Upper lobe of left lung (tissue), 4 donors: ENCODE measurements at regions not wholly inside any gene's neighbourhood (a gene's known extent, or its start where the extent isn't known, plus 50 kb on each side); places are given as distances from the start of the nearest gene placed in this dataset.

ENCODE experiments used
- CTCF ChIP-seq, 6 experiments: fragments of 450-650 bp in 4 of 6; fragments of 200-600 bp in 2 of 6; sonication (generic) in 2 of 6; IDR thresholded peaks; one replicate each; pipeline ENCODE4 v1.5.1; 2016 to 2019; ENCODE audit warnings: antibody characterized with exemption in 6 of 6
- EP300 ChIP-seq, 4 donors: sonication (generic); formaldehyde crosslinking; IDR thresholded peaks; one replicate each; pipeline ENCODE4 v1.5.1; 2017; ENCODE audit warnings: antibody characterized with exemption in 4 of 4, control low read depth in 2 of 4
- POLR2A ChIP-seq, 4 donors: fragments of 450-650 bp; IDR thresholded peaks; one replicate each; pipeline ENCODE4 v1.5.1; 2016 to 2017; ENCODE audit warnings: antibody characterized with exemption in 4 of 4, mild to moderate bottlenecking in 2 of 4
- POLR2AphosphoS5 ChIP-seq, 2 donors: sonication (generic); formaldehyde crosslinking; IDR thresholded peaks; one replicate each; pipeline ENCODE4 v1.5.1; 2017; ENCODE audit warnings: antibody characterized with exemption in 2 of 2

- TF ChIP-seq CTCF (IDR thresholded peaks at IDR 0.05), result no peak
- no peak for TF ChIP-seq EP300 (IDR thresholded peaks at IDR 0.05)
- no peak for TF ChIP-seq POLR2A (IDR thresholded peaks at IDR 0.05)
- no peak for TF ChIP-seq POLR2AphosphoS5 (IDR thresholded peaks at IDR 0.05)
Observed at GRCh38 chr6:125375013-125375412, 73.2 kb upstream of the HDDC2 start.
